Neural progenitor cell (in vitro differentiated cells): ENCODE measurements at regions not wholly inside any gene's neighbourhood (a gene's known extent, or its start where the extent isn't known, plus 50 kb on each side); places are given as distances from the start of the nearest gene placed in this dataset.

ENCODE experiments used
- DNase-seq: peaks from one replicate; pipeline ENCODE4 v3.0.0-alpha.2; 2016; ENCODE audit warnings: low spot score
- H2AFZ ChIP-seq: fragments of 200-600 bp; sonication (generic); replicated peaks from 2 replicates; pipeline ENCODE4 v1.6.1; 2016; ENCODE audit warnings: antibody characterized with exemption
- H3F3A ChIP-seq: fragments of 200-600 bp; sonication (generic); 2 replicates; pipeline ENCODE4 v1.6.1; 2016; ENCODE audit warnings: antibody characterized with exemption, low read depth
- H3K27ac ChIP-seq: fragments of 200-600 bp; sonication (generic); 2 replicates; pipeline ENCODE4 v1.5.1; 2016; ENCODE audit warnings: mild to moderate bottlenecking
- H3K27me3 ChIP-seq: fragments of 200-600 bp; sonication (generic); 2 replicates; pipeline ENCODE4 v1.6.1; 2016; ENCODE audit warnings: mild to moderate bottlenecking, moderate library complexity
- H3K36me3 ChIP-seq: fragments of 200-600 bp; sonication (generic); 2 replicates; pipeline ENCODE4 v1.5.1; 2016
- H3K4me1 ChIP-seq: fragments of 200-600 bp; sonication (generic); 2 replicates; pipeline ENCODE4 v1.6.1; 2016; ENCODE audit warnings: mixed run types
- H3K4me2 ChIP-seq: fragments of 200-600 bp; sonication (generic); 2 replicates; pipeline ENCODE4 v1.6.1; 2016
- H3K4me3 ChIP-seq: fragments of 200-600 bp; sonication (generic); 2 replicates; pipeline ENCODE4 v1.5.1; 2016
- H3K79me2 ChIP-seq: fragments of 200-600 bp; sonication (generic); 2 replicates; pipeline ENCODE4 v1.6.1; 2016; ENCODE audit warnings: low read depth
- H3K9ac ChIP-seq: fragments of 200-600 bp; sonication (generic); 2 replicates; pipeline ENCODE4 v1.6.1; 2016
- H3K9me3 ChIP-seq: fragments of 200-600 bp; sonication (generic); 2 replicates; pipeline ENCODE4 v1.5.1; 2016; ENCODE audit warnings: low read depth
- H4K20me1 ChIP-seq: fragments of 200-600 bp; sonication (generic); 2 replicates; pipeline ENCODE4 v1.6.1; 2016; ENCODE audit warnings: low read depth
- H3K27ac Mint-ChIP-seq: 3 replicates; pipeline ENCODE4 v1.8.0; 2021; ENCODE audit warnings: mixed read lengths
- H3K27me3 Mint-ChIP-seq: 2 replicates; pipeline ENCODE4 v1.8.0; 2022; ENCODE audit warnings: low read depth, mild to moderate bottlenecking, inconsistent platforms, moderate library complexity, mixed read lengths; ENCODE audit not compliant: insufficient read depth
- H3K36me3 Mint-ChIP-seq: 3 replicates; pipeline ENCODE4 v1.8.0; 2021; ENCODE audit warnings: mixed read lengths
- H3K4me1 Mint-ChIP-seq: 3 replicates; pipeline ENCODE4 v1.8.0; 2021; ENCODE audit warnings: mixed read lengths
- H3K4me3 Mint-ChIP-seq: 3 replicates; pipeline ENCODE4 v1.8.0; 2021; ENCODE audit warnings: mild to moderate bottlenecking, moderate library complexity, mixed read lengths
- H3K9me3 Mint-ChIP-seq: 3 replicates; pipeline ENCODE4 v1.8.0; 2020; ENCODE audit warnings: mixed read lengths
- CTCF ChIP-seq: fragments of 200-600 bp; sonication (generic); IDR thresholded peaks from 2 replicates; pipeline ENCODE4 v1.5.1; 2017; ENCODE audit warnings: antibody characterized with exemption, mild to moderate bottlenecking
- EZH2 ChIP-seq: fragments of 200-600 bp; sonication (generic); IDR thresholded peaks from 2 replicates; pipeline ENCODE4 v1.6.1; 2017; ENCODE audit warnings: antibody characterized with exemption, mild to moderate bottlenecking, moderate library complexity
- EZH2phosphoT487 ChIP-seq: fragments of 200-600 bp; sonication (generic); IDR thresholded peaks from 2 replicates; pipeline ENCODE4 v1.6.1; 2017; ENCODE audit warnings: antibody characterized with exemption

- Mint-ChIP-seq H3K4me1 (peaks cover 22% of the 10 kb centered on the region), H3K27ac (no peak overlapping the region), H3K36me3 (no peaks in the 10 kb centered on the region), H3K4me3 (no peak overlapping the region), H3K9me3 (no peaks in the 10 kb centered on the region), H3K27me3 (peaks cover 2% of the 10 kb centered on the region)
- no peak for TF ChIP-seq EZH2
- TF ChIP-seq CTCF: no peak
- TF ChIP-seq EZH2phosphoT487: no peak
- no peak for DNase-seq
- H4K20me1 ChIP-seq: no peaks in the 10 kb centered on the region
- H3F3A ChIP-seq: no peaks in the 10 kb centered on the region
- H2AFZ ChIP-seq: no peak overlapping the region
- no peaks in the 10 kb centered on the region for H3K79me2 ChIP-seq
- H3K27ac ChIP-seq: no peak overlapping the region
- no peak overlapping the region for H3K4me2 ChIP-seq
- no peak overlapping the region for H3K4me3 ChIP-seq
- no peaks in the 10 kb centered on the region for H3K9me3 ChIP-seq
- H3K4me1 ChIP-seq: peaks cover 11% of the 10 kb centered on the region
- no peak overlapping the region for H3K9ac ChIP-seq
- H3K27me3 ChIP-seq: no peaks in the 10 kb centered on the region
- no peaks in the 10 kb centered on the region for H3K36me3 ChIP-seq
These were observed 171.6 kb upstream of the ZNF507 start for GRCh38 chr19:32173836-32174235.

- no peaks in the 10 kb centered on the region for H3K27me3 ChIP-seq
- no peak overlapping the region for H3K27ac ChIP-seq
- peaks cover 11% of the 10 kb centered on the region for H3K4me1 ChIP-seq
- no peaks in the 10 kb centered on the region for H3K79me2 ChIP-seq
- TF ChIP-seq CTCF: no peak
- no peak for TF ChIP-seq EZH2phosphoT487
- no peak for TF ChIP-seq EZH2
- H3K4me3 Mint-ChIP-seq: no peak overlapping the region
- H3K27ac Mint-ChIP-seq: no peak overlapping the region
- H2AFZ ChIP-seq: no peak overlapping the region
- H3K36me3 ChIP-seq: no peaks in the 10 kb centered on the region
- H3K9me3 Mint-ChIP-seq: no peaks in the 10 kb centered on the region
- no peak overlapping the region for H3K4me3 ChIP-seq
- H3K36me3 Mint-ChIP-seq: no peaks in the 10 kb centered on the region
- H3K9me3 ChIP-seq: no peaks in the 10 kb centered on the region
- no peak overlapping the region for H3K9ac ChIP-seq
- H3K27me3 Mint-ChIP-seq: peaks cover 2% of the 10 kb centered on the region
- no peak for DNase-seq
- H3K4me2 ChIP-seq: no peak overlapping the region
- no peaks in the 10 kb centered on the region for H3F3A ChIP-seq
- H4K20me1 ChIP-seq: no peaks in the 10 kb centered on the region
- peaks cover 22% of the 10 kb centered on the region for H3K4me1 Mint-ChIP-seq
These were observed 170.9 kb upstream of the ZNF507 start for GRCh38 chr19:32174386-32175113.

GRCh38 chr19:32176591-32176990, 168.8 kb upstream of the ZNF507 start:
- no peak overlapping the region for H2AFZ ChIP-seq
- H3K27me3 ChIP-seq: no peaks in the 10 kb centered on the region
- no peak overlapping the region for H3K27ac ChIP-seq
- H3K36me3 Mint-ChIP-seq: no peaks in the 10 kb centered on the region
- peaks cover 13% of the 10 kb centered on the region for H3K4me1 ChIP-seq
- no peaks in the 10 kb centered on the region for H3K27me3 Mint-ChIP-seq
- H3K4me2 ChIP-seq: no peak overlapping the region
- H3K79me2 ChIP-seq: no peaks in the 10 kb centered on the region
- H3K4me3 Mint-ChIP-seq: no peak overlapping the region
- H3F3A ChIP-seq: no peaks in the 10 kb centered on the region
- DNase-seq: no peak
- no peak overlapping the region for H3K4me3 ChIP-seq
- no peaks in the 10 kb centered on the region for H3K9me3 ChIP-seq
- H3K9ac ChIP-seq: no peak overlapping the region
- no peaks in the 10 kb centered on the region for H4K20me1 ChIP-seq
- H3K4me1 Mint-ChIP-seq: peaks cover 24% of the 10 kb centered on the region
- no peaks in the 10 kb centered on the region for H3K36me3 ChIP-seq
- no peak overlapping the region for H3K27ac Mint-ChIP-seq
- TF ChIP-seq CTCF (no peak), EZH2 (no peak), EZH2phosphoT487 (no peak)
- no peaks in the 10 kb centered on the region for H3K9me3 Mint-ChIP-seq
